ENCODE measurements at regions not wholly inside any gene's neighbourhood (a gene's known extent, or its start where the extent isn't known, plus 50 kb on each side); places are given as distances from the start of the nearest gene placed in this dataset.

DNA sequence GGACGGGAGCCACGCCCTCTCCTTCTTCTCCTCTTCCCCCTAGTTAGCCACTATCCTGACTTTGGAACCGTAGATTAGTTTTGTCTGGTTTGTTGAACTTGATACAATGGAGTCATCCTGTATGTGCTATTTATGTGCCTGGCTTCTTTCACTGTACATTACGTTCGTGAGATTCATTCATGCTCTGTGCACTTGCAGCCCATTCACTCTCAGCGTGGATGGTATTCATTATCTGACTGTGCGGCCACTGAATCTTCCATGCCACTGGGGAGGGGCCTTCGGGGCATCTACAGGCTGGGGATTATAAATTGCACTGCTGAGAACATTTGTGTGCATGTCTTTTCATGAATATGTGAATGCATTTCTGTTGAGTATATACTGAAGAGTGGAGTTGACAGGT, 262.5 kb downstream of the CDH26 start:
- TF ChIP-seq, protein P1, sequence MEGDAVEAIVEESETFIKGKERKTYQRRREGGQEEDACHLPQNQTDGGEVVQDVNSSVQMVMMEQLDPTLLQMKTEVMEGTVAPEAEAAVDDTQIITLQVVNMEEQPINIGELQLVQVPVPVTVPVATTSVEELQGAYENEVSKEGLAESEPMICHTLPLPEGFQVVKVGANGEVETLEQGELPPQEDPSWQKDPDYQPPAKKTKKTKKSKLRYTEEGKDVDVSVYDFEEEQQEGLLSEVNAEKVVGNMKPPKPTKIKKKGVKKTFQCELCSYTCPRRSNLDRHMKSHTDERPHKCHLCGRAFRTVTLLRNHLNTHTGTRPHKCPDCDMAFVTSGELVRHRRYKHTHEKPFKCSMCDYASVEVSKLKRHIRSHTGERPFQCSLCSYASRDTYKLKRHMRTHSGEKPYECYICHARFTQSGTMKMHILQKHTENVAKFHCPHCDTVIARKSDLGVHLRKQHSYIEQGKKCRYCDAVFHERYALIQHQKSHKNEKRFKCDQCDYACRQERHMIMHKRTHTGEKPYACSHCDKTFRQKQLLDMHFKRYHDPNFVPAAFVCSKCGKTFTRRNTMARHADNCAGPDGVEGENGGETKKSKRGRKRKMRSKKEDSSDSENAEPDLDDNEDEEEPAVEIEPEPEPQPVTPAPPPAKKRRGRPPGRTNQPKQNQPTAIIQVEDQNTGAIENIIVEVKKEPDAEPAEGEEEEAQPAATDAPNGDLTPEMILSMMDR (IDR thresholded peaks at IDR 0.05): no peak
- TF ChIP-seq RFX5 (IDR thresholded peaks at IDR 0.05): no peak
- TF ChIP-seq, protein P2, sequence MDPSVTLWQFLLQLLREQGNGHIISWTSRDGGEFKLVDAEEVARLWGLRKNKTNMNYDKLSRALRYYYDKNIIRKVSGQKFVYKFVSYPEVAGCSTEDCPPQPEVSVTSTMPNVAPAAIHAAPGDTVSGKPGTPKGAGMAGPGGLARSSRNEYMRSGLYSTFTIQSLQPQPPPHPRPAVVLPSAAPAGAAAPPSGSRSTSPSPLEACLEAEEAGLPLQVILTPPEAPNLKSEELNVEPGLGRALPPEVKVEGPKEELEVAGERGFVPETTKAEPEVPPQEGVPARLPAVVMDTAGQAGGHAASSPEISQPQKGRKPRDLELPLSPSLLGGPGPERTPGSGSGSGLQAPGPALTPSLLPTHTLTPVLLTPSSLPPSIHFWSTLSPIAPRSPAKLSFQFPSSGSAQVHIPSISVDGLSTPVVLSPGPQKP (IDR thresholded peaks at IDR 0.05; ENCODE audit: low read depth, low read length): no peak
- no peak for TF ChIP-seq EHMT2 (IDR thresholded peaks at IDR 0.05; ENCODE audit: low read depth)
- TF ChIP-seq CBX8 (IDR thresholded peaks at IDR 0.05): no peak
- TF ChIP-seq, protein P3, sequence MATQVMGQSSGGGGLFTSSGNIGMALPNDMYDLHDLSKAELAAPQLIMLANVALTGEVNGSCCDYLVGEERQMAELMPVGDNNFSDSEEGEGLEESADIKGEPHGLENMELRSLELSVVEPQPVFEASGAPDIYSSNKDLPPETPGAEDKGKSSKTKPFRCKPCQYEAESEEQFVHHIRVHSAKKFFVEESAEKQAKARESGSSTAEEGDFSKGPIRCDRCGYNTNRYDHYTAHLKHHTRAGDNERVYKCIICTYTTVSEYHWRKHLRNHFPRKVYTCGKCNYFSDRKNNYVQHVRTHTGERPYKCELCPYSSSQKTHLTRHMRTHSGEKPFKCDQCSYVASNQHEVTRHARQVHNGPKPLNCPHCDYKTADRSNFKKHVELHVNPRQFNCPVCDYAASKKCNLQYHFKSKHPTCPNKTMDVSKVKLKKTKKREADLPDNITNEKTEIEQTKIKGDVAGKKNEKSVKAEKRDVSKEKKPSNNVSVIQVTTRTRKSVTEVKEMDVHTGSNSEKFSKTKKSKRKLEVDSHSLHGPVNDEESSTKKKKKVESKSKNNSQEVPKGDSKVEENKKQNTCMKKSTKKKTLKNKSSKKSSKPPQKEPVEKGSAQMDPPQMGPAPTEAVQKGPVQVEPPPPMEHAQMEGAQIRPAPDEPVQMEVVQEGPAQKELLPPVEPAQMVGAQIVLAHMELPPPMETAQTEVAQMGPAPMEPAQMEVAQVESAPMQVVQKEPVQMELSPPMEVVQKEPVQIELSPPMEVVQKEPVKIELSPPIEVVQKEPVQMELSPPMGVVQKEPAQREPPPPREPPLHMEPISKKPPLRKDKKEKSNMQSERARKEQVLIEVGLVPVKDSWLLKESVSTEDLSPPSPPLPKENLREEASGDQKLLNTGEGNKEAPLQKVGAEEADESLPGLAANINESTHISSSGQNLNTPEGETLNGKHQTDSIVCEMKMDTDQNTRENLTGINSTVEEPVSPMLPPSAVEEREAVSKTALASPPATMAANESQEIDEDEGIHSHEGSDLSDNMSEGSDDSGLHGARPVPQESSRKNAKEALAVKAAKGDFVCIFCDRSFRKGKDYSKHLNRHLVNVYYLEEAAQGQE (IDR thresholded peaks at IDR 0.05): no peak
- no peak for TF ChIP-seq RNF2 (IDR thresholded peaks at IDR 0.05; ENCODE audit: borderline replicate concordance, low read depth)
- no peak for TF ChIP-seq HEYL (CRISPR knock-in tag; IDR thresholded peaks at IDR 0.05)
- TF ChIP-seq EP300 (IDR thresholded peaks at IDR 0.05): no peak
- TF ChIP-seq ZFP36 (IDR thresholded peaks at IDR 0.05; ENCODE audit: borderline replicate concordance, partially characterized antibody): no peak
